Gastroesophageal sphincter (tissue), 4 donors: ENCODE measurements at regions not wholly inside any gene's neighbourhood (a gene's known extent, or its start where the extent isn't known, plus 50 kb on each side); places are given as distances from the start of the nearest gene placed in this dataset.
"Not testable (repeated sequence)": the region's sequence is repeated elsewhere in the genome, so short reads cannot be mapped to it uniquely, and the experiment has no call there.

Experiments
- ATAC-seq: fragments of 150-250 bp; one replicate; pipeline ENCODE4 v1.9.1; 2016; ENCODE audit warnings: mild to moderate bottlenecking, moderate library complexity
- H3K27ac ChIP-seq, 4 donors: fragments of 200-600 bp; sonication (generic) in 3 of 4; 1 replicate in 3 of 4; 2 replicates in 1 of 4; pipeline ENCODE4 v1.5.1; 2016 to 2019
- H3K27me3 ChIP-seq: fragments of 200-600 bp; sonication (generic); one replicate; pipeline ENCODE4 v1.5.1; 2019
- H3K36me3 ChIP-seq, 2 donors: fragments of 200-600 bp; sonication (generic); one replicate each; pipeline ENCODE4 v1.5.1; 2019; ENCODE audit warnings: control low read depth in 1 of 2
- H3K4me1 ChIP-seq, 3 donors: fragments of 200-600 bp; sonication (generic); 1 replicate in 2 of 3; 2 replicates in 1 of 3; pipeline ENCODE4 v1.5.1; 2016 to 2019; ENCODE audit warnings: control low read depth in 2 of 3
- H3K4me3 ChIP-seq, 2 donors: fragments of 200-600 bp; sonication (generic); one replicate each; pipeline ENCODE4 v1.5.1; 2019; ENCODE audit warnings: mild to moderate bottlenecking in 1 of 2, moderate library complexity in 1 of 2
- H3K9me3 ChIP-seq, 3 donors: fragments of 200-600 bp; sonication (generic); one replicate each; pipeline ENCODE4 v1.5.1; 2017 to 2019; ENCODE audit warnings: control low read depth in 2 of 3
- EP300 ChIP-seq: sonication (generic); formaldehyde crosslinking; IDR thresholded peaks from one replicate; pipeline ENCODE4 v1.6.1; 2017; ENCODE audit warnings: antibody characterized with exemption, mild to moderate bottlenecking
- POLR2A ChIP-seq, 2 donors: fragments of 450-650 bp; IDR thresholded peaks; one replicate each; pipeline ENCODE4 v1.6.1; 2017; ENCODE audit warnings: antibody characterized with exemption in 2 of 2, mild to moderate bottlenecking in 2 of 2, moderate library complexity in 1 of 2
- POLR2AphosphoS5 ChIP-seq: sonication (generic); formaldehyde crosslinking; IDR thresholded peaks from one replicate; pipeline ENCODE4 v1.6.1; 2017; ENCODE audit warnings: antibody characterized with exemption
- WGBS, 2 donors: methylation state at CpG; one replicate each; pipeline ENCODE4 v1.1.5; 2018; ENCODE audit warnings: low coverage in 1 of 2; 5-methylcytosine and 5-hydroxymethylcytosine counted together
- TF ChIP-seq, protein P1 (sequence below), 4 experiments: fragments of 200-600 bp in 2 of 4; fragments of 450-650 bp in 2 of 4; sonication (generic) in 1 of 4; IDR thresholded peaks; one replicate each; pipeline ENCODE4 v1.5.1; 2017 to 2019; ENCODE audit warnings: antibody characterized with exemption in 4 of 4, mild to moderate bottlenecking in 2 of 4, moderate library complexity in 2 of 4

DNA sequence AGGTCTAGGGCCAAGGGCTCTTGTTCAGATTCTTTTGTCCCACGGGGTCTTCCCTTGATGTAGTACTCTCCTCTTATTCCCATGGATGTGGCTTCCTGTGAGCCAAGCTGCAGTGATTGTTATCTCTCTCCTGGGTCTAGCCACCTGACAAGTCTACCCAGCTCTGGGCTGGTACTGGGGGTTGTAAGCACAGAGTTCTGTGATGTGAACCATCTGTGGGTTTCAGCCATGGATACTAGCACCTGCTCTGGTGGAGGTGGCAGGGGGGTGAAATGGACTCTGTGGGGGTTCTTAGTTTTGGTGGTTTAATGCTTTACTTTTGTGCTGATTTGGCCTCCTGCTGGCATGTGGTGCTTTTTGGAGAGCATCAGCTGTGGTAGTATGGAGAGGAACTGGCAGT lies 350.8 kb downstream of the DNAJB9 start:
- Histone ChIP-seq H3K36me3 (no peaks in the 10 kb centered on the region), H3K27ac (no peak overlapping the region), H3K9me3 (peaks cover 0 to 36% (median 0%) of the 10 kb centered on the region in 3 donors), H3K4me1 (no peaks in the 10 kb centered on the region), H3K27me3 (no peaks in the 10 kb centered on the region), H3K4me3 (no peak overlapping the region)
- no peak for ATAC-seq
- TF ChIP-seq EP300 (no peak), POLR2AphosphoS5 (no peak), POLR2A (IDR thresholded peaks at IDR 0.05) (no peak)
- TF ChIP-seq, protein P1, sequence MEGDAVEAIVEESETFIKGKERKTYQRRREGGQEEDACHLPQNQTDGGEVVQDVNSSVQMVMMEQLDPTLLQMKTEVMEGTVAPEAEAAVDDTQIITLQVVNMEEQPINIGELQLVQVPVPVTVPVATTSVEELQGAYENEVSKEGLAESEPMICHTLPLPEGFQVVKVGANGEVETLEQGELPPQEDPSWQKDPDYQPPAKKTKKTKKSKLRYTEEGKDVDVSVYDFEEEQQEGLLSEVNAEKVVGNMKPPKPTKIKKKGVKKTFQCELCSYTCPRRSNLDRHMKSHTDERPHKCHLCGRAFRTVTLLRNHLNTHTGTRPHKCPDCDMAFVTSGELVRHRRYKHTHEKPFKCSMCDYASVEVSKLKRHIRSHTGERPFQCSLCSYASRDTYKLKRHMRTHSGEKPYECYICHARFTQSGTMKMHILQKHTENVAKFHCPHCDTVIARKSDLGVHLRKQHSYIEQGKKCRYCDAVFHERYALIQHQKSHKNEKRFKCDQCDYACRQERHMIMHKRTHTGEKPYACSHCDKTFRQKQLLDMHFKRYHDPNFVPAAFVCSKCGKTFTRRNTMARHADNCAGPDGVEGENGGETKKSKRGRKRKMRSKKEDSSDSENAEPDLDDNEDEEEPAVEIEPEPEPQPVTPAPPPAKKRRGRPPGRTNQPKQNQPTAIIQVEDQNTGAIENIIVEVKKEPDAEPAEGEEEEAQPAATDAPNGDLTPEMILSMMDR (IDR thresholded peaks at IDR 0.05) = no peak
- WGBS, 2 donors = 40% methylated on average over 1 of the region's 1 CpG; no CpG with 5 or more reads in 1 of the 2 donors

- not testable (repeated sequence) for H3K36me3 ChIP-seq, H3K27ac ChIP-seq, H3K27me3 ChIP-seq, H3K4me3 ChIP-seq, H3K4me1 ChIP-seq, ATAC-seq
- 93 to 97% methylated on average over 5 to 7 of the region's 14 CpGs for WGBS, 2 donors
- H3K9me3 ChIP-seq = peaks cover 0 to 17% (median 0%) of the 10 kb centered on the region in 3 donors
These were observed 373.4 kb downstream of the DNAJB9 start for GRCh38 chr7:108943048-108943447.

DNA sequence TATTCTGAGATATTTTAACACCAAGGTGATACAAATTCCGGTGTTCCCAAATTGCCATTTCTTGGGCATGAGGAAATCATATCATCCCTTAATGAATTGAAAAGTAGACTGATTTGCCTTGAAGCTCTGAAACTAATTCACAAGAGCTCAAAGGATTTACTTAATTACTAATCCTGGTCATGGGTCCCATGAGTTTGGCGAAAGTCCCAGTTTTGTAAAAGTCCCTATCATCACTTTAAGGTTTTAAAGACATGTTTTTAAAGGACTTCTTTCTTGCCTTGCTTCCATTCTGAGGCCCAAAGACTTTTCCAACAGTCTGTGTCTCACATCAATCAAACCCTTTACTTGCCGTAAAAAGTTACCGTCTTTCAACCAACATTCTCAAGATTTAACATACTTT lies 377.9 kb downstream of the DNAJB9 start:
- 62 to 77% methylated on average over 4 of the region's 4 CpGs for WGBS, 2 donors
- no peaks in the 10 kb centered on the region for H3K36me3 ChIP-seq
- TF ChIP-seq, protein P1 (IDR thresholded peaks at IDR 0.05) = no peak
- TF ChIP-seq EP300 (no peak), POLR2A (IDR thresholded peaks at IDR 0.05) (no peak), POLR2AphosphoS5 (no peak)
- H3K9me3 ChIP-seq = peaks cover 0 to 13% (median 0%) of the 10 kb centered on the region in 3 donors
- no peak overlapping the region for H3K4me3 ChIP-seq
- H3K27me3 ChIP-seq = no peaks in the 10 kb centered on the region
- H3K4me1 ChIP-seq = no peaks in the 10 kb centered on the region
- ATAC-seq = no peak
- no peak overlapping the region for H3K27ac ChIP-seq

DNA sequence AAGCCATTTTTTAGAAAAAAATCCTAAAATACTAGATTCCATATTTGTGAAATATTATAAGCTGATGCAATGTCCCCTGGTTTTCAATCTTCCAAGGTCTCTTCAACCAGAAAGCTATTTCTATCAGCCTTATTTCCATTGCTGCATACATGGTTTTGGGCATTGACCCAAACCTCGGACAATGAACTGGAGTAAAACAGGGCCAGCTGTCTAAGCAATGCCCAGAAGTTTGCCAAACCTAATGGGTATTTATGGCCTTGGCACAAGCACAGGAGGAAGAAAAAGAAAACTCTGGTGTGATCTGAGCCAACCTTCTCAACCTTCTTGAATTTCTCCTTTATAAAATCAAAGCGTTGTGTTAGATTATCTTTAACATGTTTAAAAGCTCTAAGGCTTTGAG lies 402.3 kb downstream of the DNAJB9 start:
- no peak for ATAC-seq

DNA sequence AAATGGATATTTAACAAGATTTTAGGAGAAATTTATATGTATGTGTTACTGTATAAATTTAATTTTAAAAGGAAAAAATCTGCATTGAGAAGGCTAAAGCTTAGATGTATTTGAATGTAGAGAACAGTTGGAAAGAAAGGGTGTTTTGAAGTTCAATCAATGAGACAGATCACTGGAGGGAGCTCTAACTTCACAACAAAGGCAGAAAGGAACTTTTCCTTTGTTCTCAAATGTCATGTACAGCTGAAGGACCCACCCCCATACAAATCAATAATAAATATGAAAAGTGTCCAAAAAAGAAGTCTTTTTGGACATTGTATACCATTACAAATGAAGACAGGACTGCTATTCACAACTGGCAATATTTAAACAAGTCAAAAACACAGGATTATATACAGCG lies 403.4 kb downstream of the DNAJB9 start:
- ATAC-seq = no peak
- no peak for TF ChIP-seq POLR2A (IDR thresholded peaks at IDR 0.05)
- TF ChIP-seq, protein P1 (IDR thresholded peaks at IDR 0.05) = no peak
- no peak for TF ChIP-seq EP300
- no peak for TF ChIP-seq POLR2AphosphoS5
- 82 to 91% methylated on average over 1 of the region's 1 CpG for WGBS, 2 donors
- H3K36me3 ChIP-seq = no peaks in the 10 kb centered on the region
- H3K9me3 ChIP-seq = no peaks in the 10 kb centered on the region
- H3K4me3 ChIP-seq = no peak overlapping the region
- no peaks in the 10 kb centered on the region for H3K27me3 ChIP-seq
- no peak overlapping the region for H3K27ac ChIP-seq
- peaks cover 0 to 5% (median 0%) of the 10 kb centered on the region in 3 donors for H3K4me1 ChIP-seq

More for the DNA sequence above, 402.3 kb downstream of the DNAJB9 start:
- H3K4me1 ChIP-seq = peaks cover 0 to 5% (median 0%) of the 10 kb centered on the region in 3 donors
- no peak overlapping the region for H3K27ac ChIP-seq
- no peaks in the 10 kb centered on the region for H3K9me3 ChIP-seq
- WGBS, 2 donors = 30 to 51% methylated on average over 2 of the region's 2 CpGs
- TF ChIP-seq, protein P1 (IDR thresholded peaks at IDR 0.05) = no peak
- TF ChIP-seq POLR2AphosphoS5 (no peak), EP300 (no peak), POLR2A (IDR thresholded peaks at IDR 0.05) (no peak)
- no peaks in the 10 kb centered on the region for H3K36me3 ChIP-seq
- no peaks in the 10 kb centered on the region for H3K27me3 ChIP-seq
- no peak overlapping the region for H3K4me3 ChIP-seq
